Effector memory CD8-positive, alpha-beta T cell (primary cell): ENCODE measurements at regions not wholly inside any gene's neighbourhood (a gene's known extent, or its start where the extent isn't known, plus 50 kb on each side); places are given as distances from the start of the nearest gene placed in this dataset.
"Not testable (repeated sequence)": the region's sequence is repeated elsewhere in the genome, so short reads cannot be mapped to it uniquely, and the experiment has no call there.

Source experiments
- ATAC-seq: fragments of 150-1000 bp; cut with Tn5 transposase; replicated peaks from 2 replicates; pipeline ENCODE4 v1.10.0; 2021; ENCODE audit warnings: mild to moderate bottlenecking, moderate library complexity
- DNase-seq, 3 experiments: peaks; one replicate each; pipeline ENCODE4 v3.0.0; 2021
- H3K27ac Mint-ChIP-seq, 2 donors: one replicate each; pipeline ENCODE4 v1.8.0; 2022; ENCODE audit warnings: mild to moderate bottlenecking in 2 of 2, mixed read lengths in 2 of 2, moderate library complexity in 2 of 2
- H3K27me3 Mint-ChIP-seq, 2 donors: one replicate each; pipeline ENCODE4 v1.8.0; 2022; ENCODE audit warnings: mixed read lengths in 2 of 2
- H3K36me3 Mint-ChIP-seq: one replicate; pipeline ENCODE4 v1.8.0; 2022; ENCODE audit warnings: mild to moderate bottlenecking, moderate library complexity, mixed read lengths; ENCODE audit not compliant: insufficient read depth
- H3K4me1 Mint-ChIP-seq, 2 donors: one replicate each; pipeline ENCODE4 v1.8.0; 2022; ENCODE audit warnings: low read depth in 2 of 2, mixed read lengths in 2 of 2
- H3K4me3 Mint-ChIP-seq, 2 donors: one replicate each; pipeline ENCODE4 v1.8.0; 2022; ENCODE audit warnings: mild to moderate bottlenecking in 2 of 2, mixed read lengths in 2 of 2, moderate library complexity in 2 of 2
- H3K9me3 Mint-ChIP-seq, 2 donors: one replicate each; pipeline ENCODE4 v1.8.0; 2022; ENCODE audit warnings: mixed read lengths in 2 of 2

- H3K4me1 Mint-ChIP-seq, DNase-seq, H3K27me3 Mint-ChIP-seq, H3K27ac Mint-ChIP-seq, H3K4me3 Mint-ChIP-seq, H3K36me3 Mint-ChIP-seq: not testable (repeated sequence)
- H3K9me3 Mint-ChIP-seq, result peaks cover 24 to 47% of the 10 kb centered on the region in 2 donors
- ATAC-seq, result peak; percentile 47
Observed at GRCh38 chr21:10325546-10325945, 195.8 kb upstream of the TPTE start.

GRCh38 chr21:10326146-10326545, 195.2 kb upstream of the TPTE start:
- H3K4me3 Mint-ChIP-seq, H3K36me3 Mint-ChIP-seq, H3K27me3 Mint-ChIP-seq, DNase-seq, H3K4me1 Mint-ChIP-seq, H3K27ac Mint-ChIP-seq: not testable (repeated sequence)
- ATAC-seq, result peak; percentile 22
- H3K9me3 Mint-ChIP-seq, result peaks cover 25 to 53% of the 10 kb centered on the region in 2 donors

- ATAC-seq, H3K4me1 Mint-ChIP-seq, DNase-seq, H3K36me3 Mint-ChIP-seq, H3K27me3 Mint-ChIP-seq, H3K27ac Mint-ChIP-seq, H3K4me3 Mint-ChIP-seq: not testable (repeated sequence)
- H3K9me3 Mint-ChIP-seq, result peaks cover 27 to 66% of the 10 kb centered on the region in 2 donors
Observed at GRCh38 chr21:10328646-10329045, 192.7 kb upstream of the TPTE start.

- DNase-seq, H3K4me3 Mint-ChIP-seq, H3K27ac Mint-ChIP-seq, H3K36me3 Mint-ChIP-seq, H3K27me3 Mint-ChIP-seq, H3K4me1 Mint-ChIP-seq: not testable (repeated sequence)
- ATAC-seq, result peak; percentile 15
- peaks cover 25 to 63% of the 10 kb centered on the region in 2 donors for H3K9me3 Mint-ChIP-seq
Observed at GRCh38 chr21:10330641-10331119, 190.7 kb upstream of the TPTE start.

- H3K27ac Mint-ChIP-seq, H3K36me3 Mint-ChIP-seq, H3K4me3 Mint-ChIP-seq, DNase-seq, H3K4me1 Mint-ChIP-seq, H3K27me3 Mint-ChIP-seq: not testable (repeated sequence)
- H3K9me3 Mint-ChIP-seq, result peaks cover 26 to 63% of the 10 kb centered on the region in 2 donors
- peak; percentile 19 for ATAC-seq
Observed at GRCh38 chr21:10331134-10331533, 190.2 kb upstream of the TPTE start.

GRCh38 chr21:10332935-10333334, 188.4 kb upstream of the TPTE start:
- not testable (repeated sequence) for H3K4me3 Mint-ChIP-seq, H3K4me1 Mint-ChIP-seq, H3K27me3 Mint-ChIP-seq, H3K27ac Mint-ChIP-seq, DNase-seq, H3K36me3 Mint-ChIP-seq
- H3K9me3 Mint-ChIP-seq, result peaks cover 28 to 66% of the 10 kb centered on the region in 2 donors
- ATAC-seq, result peak; percentile 26

- peaks cover 26 to 65% of the 10 kb centered on the region in 2 donors for H3K9me3 Mint-ChIP-seq
- H3K27me3 Mint-ChIP-seq, H3K4me1 Mint-ChIP-seq, H3K36me3 Mint-ChIP-seq, DNase-seq, H3K27ac Mint-ChIP-seq, H3K4me3 Mint-ChIP-seq, ATAC-seq: not testable (repeated sequence)
Observed at GRCh38 chr21:10334391-10334790, 187.0 kb upstream of the TPTE start.

GRCh38 chr21:10342261-10342956, 179.0 kb upstream of the TPTE start:
- peak; percentile 62 for ATAC-seq

GRCh38 chr21:10343146-10343935, 178.0 kb upstream of the TPTE start:
- peaks cover 21 to 47% of the 10 kb centered on the region in 2 donors for H3K9me3 Mint-ChIP-seq

More at GRCh38 chr21:10342261-10342956, 179.0 kb upstream of the TPTE start:
- H3K36me3 Mint-ChIP-seq, H3K4me1 Mint-ChIP-seq, H3K27me3 Mint-ChIP-seq, H3K27ac Mint-ChIP-seq, DNase-seq, H3K4me3 Mint-ChIP-seq: not testable (repeated sequence)
- H3K9me3 Mint-ChIP-seq, result peaks cover 23 to 56% of the 10 kb centered on the region in 2 donors

GRCh38 chr21:10344266-10344665, 177.1 kb upstream of the TPTE start:
- not testable (repeated sequence) for H3K4me3 Mint-ChIP-seq, H3K4me1 Mint-ChIP-seq, H3K36me3 Mint-ChIP-seq, DNase-seq, ATAC-seq, H3K27ac Mint-ChIP-seq, H3K27me3 Mint-ChIP-seq
- H3K9me3 Mint-ChIP-seq, result peaks cover 21 to 46% of the 10 kb centered on the region in 2 donors

More at GRCh38 chr21:10343146-10343935, 178.0 kb upstream of the TPTE start:
- not testable (repeated sequence) for ATAC-seq, H3K4me3 Mint-ChIP-seq, H3K27me3 Mint-ChIP-seq, H3K4me1 Mint-ChIP-seq, H3K36me3 Mint-ChIP-seq, DNase-seq, H3K27ac Mint-ChIP-seq

- not testable (repeated sequence) for H3K4me3 Mint-ChIP-seq, H3K36me3 Mint-ChIP-seq, ATAC-seq, H3K4me1 Mint-ChIP-seq, DNase-seq, H3K27ac Mint-ChIP-seq, H3K27me3 Mint-ChIP-seq
- peaks cover 19 to 37% of the 10 kb centered on the region in 2 donors for H3K9me3 Mint-ChIP-seq
Observed at GRCh38 chr21:10345178-10345612, 176.2 kb upstream of the TPTE start.

- not testable (repeated sequence) for ATAC-seq, H3K36me3 Mint-ChIP-seq, H3K27me3 Mint-ChIP-seq, H3K4me3 Mint-ChIP-seq, DNase-seq, H3K27ac Mint-ChIP-seq, H3K4me1 Mint-ChIP-seq
- H3K9me3 Mint-ChIP-seq, result peaks cover 22 to 37% of the 10 kb centered on the region in 2 donors
Observed at GRCh38 chr21:10346249-10346648, 175.1 kb upstream of the TPTE start.

GRCh38 chr21:10346933-10347615, 174.3 kb upstream of the TPTE start:
- not testable (repeated sequence) for H3K4me1 Mint-ChIP-seq, H3K27ac Mint-ChIP-seq, H3K27me3 Mint-ChIP-seq, H3K4me3 Mint-ChIP-seq, DNase-seq, H3K36me3 Mint-ChIP-seq, ATAC-seq
- peaks cover 23 to 37% of the 10 kb centered on the region in 2 donors for H3K9me3 Mint-ChIP-seq
